Naive thymus-derived CD4-positive, alpha-beta T cell (primary cell): ENCODE measurements at regions not wholly inside any gene's neighbourhood (a gene's known extent, or its start where the extent isn't known, plus 50 kb on each side); places are given as distances from the start of the nearest gene placed in this dataset.

Experiments used
- ATAC-seq: fragments of 150-1000 bp; cut with Tn5 transposase; 2 replicates; pipeline ENCODE4 v1.10.0; 2021; ENCODE audit warnings: mild to moderate bottlenecking, moderate library complexity
- CTCF ChIA-PET: fragments of 350-600 bp; sonication (Branson Sonifier 250); formaldehyde crosslinking; loops from one replicate; lab custom pipeline; 2021; ENCODE audit warnings: antibody characterized with exemption; lab: Charles Lee
- POLR2A ChIA-PET: fragments of 350-600 bp; sonication (Branson Sonifier 250); formaldehyde crosslinking; loops from one replicate; lab custom pipeline; 2021; ENCODE audit warnings: antibody characterized with exemption, inconsistent platforms; lab: Charles Lee
- DNase-seq, 9 donors: peaks; one replicate each; pipeline versions ENCODE4 v3.0.0 to v3.0.0-alpha.2; 2020 to 2022; ENCODE audit warnings: mixed read lengths in 1 of 9
- H3K27ac ChIP-seq: one replicate; pipeline ENCODE4 v1.7.0; 2013; ENCODE audit warnings: mild to moderate bottlenecking, low read depth, low read length, moderate library complexity
- H3K27me3 ChIP-seq, 2 donors: one replicate each; pipeline ENCODE4 v1.7.0; 2013; ENCODE audit warnings: low read length in 2 of 2, mild to moderate bottlenecking in 2 of 2, moderate library complexity in 2 of 2; ENCODE audit not compliant: control insufficient read depth in 2 of 2, insufficient read depth in 2 of 2
- H3K36me3 ChIP-seq, 3 experiments: 1 replicate in 2 of 3; 2 replicates in 1 of 3; pipeline ENCODE4 v1.7.0; 2013; ENCODE audit warnings: low read length in 3 of 3, mild to moderate bottlenecking in 3 of 3, moderate library complexity in 1 of 3; ENCODE audit not compliant: insufficient read depth in 3 of 3, control insufficient read depth in 2 of 3
- H3K4me1 ChIP-seq, 2 donors: one replicate each; pipeline ENCODE4 v1.7.0; 2013; ENCODE audit warnings: low read length in 2 of 2, mild to moderate bottlenecking in 2 of 2, moderate library complexity in 1 of 2; ENCODE audit not compliant: control insufficient read depth in 2 of 2, insufficient read depth in 2 of 2
- H3K4me3 ChIP-seq: 2 replicates; pipeline ENCODE4 v1.7.0; 2013; ENCODE audit warnings: mild to moderate bottlenecking, low read length
- H3K9me3 ChIP-seq, 3 experiments: 1 replicate in 2 of 3; 2 replicates in 1 of 3; pipeline ENCODE4 v1.7.0; 2013; ENCODE audit warnings: low read length in 3 of 3; ENCODE audit not compliant: control insufficient read depth in 2 of 3
- H3K27ac Mint-ChIP-seq, 9 donors: one replicate each; pipeline ENCODE4 v1.8.0; 2020 to 2022; ENCODE audit warnings: mixed read lengths in 9 of 9, mild to moderate bottlenecking in 8 of 9, moderate library complexity in 5 of 9, inconsistent platforms in 2 of 9
- H3K27me3 Mint-ChIP-seq, 5 donors: one replicate each; pipeline ENCODE4 v1.8.0; 2021 to 2022; ENCODE audit warnings: mixed read lengths in 5 of 5, mild to moderate bottlenecking in 1 of 5
- H3K36me3 Mint-ChIP-seq, 5 donors: one replicate each; pipeline ENCODE4 v1.8.0; 2020 to 2022; ENCODE audit warnings: mixed read lengths in 5 of 5, mild to moderate bottlenecking in 3 of 5, inconsistent platforms in 1 of 5
- H3K4me1 Mint-ChIP-seq, 7 donors: one replicate each; pipeline ENCODE4 v1.8.0; 2020 to 2022; ENCODE audit warnings: mixed read lengths in 7 of 7, mild to moderate bottlenecking in 3 of 7, inconsistent platforms in 1 of 7
- H3K4me3 Mint-ChIP-seq, 10 donors: one replicate each; pipeline ENCODE4 v1.8.0; 2020 to 2022; ENCODE audit warnings: mild to moderate bottlenecking in 10 of 10, mixed read lengths in 10 of 10, moderate library complexity in 6 of 10, inconsistent platforms in 2 of 10
- H3K9me3 Mint-ChIP-seq, 11 donors: one replicate each; pipeline ENCODE4 v1.8.0; 2020 to 2022; ENCODE audit warnings: mixed read lengths in 11 of 11, mild to moderate bottlenecking in 4 of 11, inconsistent platforms in 1 of 11, moderate library complexity in 1 of 11
- intact Hi-C, 2 donors: fragments of 100-400 bp; cut with micrococcal nuclease; formaldehyde crosslinking; loops; one replicate each; pipeline ENCODE4 v1.15.1; 2023

- Histone ChIP-seq H3K27ac (no peak overlapping the region), H3K36me3 (no peaks in the 10 kb centered on the region), H3K4me3 (no peak overlapping the region), H3K27me3 (no peaks in the 10 kb centered on the region), H3K4me1 (no peaks in the 10 kb centered on the region), H3K9me3 (peaks cover 0 to 3% (median 0%) of the 10 kb centered on the region in 3 experiments)
- Mint-ChIP-seq H3K27me3 (no peaks in the 10 kb centered on the region), H3K27ac (no peak overlapping the region), H3K4me3 (no peak overlapping the region), H3K4me1 (no peaks in the 10 kb centered on the region), H3K9me3 (peaks cover 1 to 20% (median 5%) of the 10 kb centered on the region in 11 donors), H3K36me3 (no peaks in the 10 kb centered on the region)
- no peak for DNase-seq
- CTCF ChIA-PET, result no interaction called here
- intact Hi-C loops, result no loop called here
- ATAC-seq, result no peak
- POLR2A ChIA-PET, result no interaction called here
Measured at GRCh38 chr1:188903241-188903640, 1574.4 kb downstream of the BRINP3 start.

GRCh38 chr1:188904201-188904600 lies 1573.5 kb downstream of the BRINP3 start:
- Histone ChIP-seq H3K36me3 (no peaks in the 10 kb centered on the region), H3K9me3 (peaks cover 0 to 3% (median 0%) of the 10 kb centered on the region in 3 experiments), H3K4me3 (no peak overlapping the region), H3K27me3 (no peaks in the 10 kb centered on the region), H3K27ac (no peak overlapping the region), H3K4me1 (no peaks in the 10 kb centered on the region)
- no peak overlapping the region for H3K27ac Mint-ChIP-seq
- intact Hi-C loops, result no loop called here
- H3K4me3 Mint-ChIP-seq, result no peak overlapping the region
- ChIA-PET POLR2A (no interaction called here), CTCF (no interaction called here)
- no peak for ATAC-seq
- H3K36me3 Mint-ChIP-seq, result no peaks in the 10 kb centered on the region
- H3K27me3 Mint-ChIP-seq, result no peaks in the 10 kb centered on the region
- H3K9me3 Mint-ChIP-seq, result peaks cover 1 to 15% (median 5%) of the 10 kb centered on the region in 11 donors
- H3K4me1 Mint-ChIP-seq, result no peaks in the 10 kb centered on the region
- DNase-seq, result no peak

GRCh38 chr1:188906921-188907641 lies 1570.6 kb downstream of the BRINP3 start:
- no peak for ATAC-seq
- intact Hi-C loops, result no loop called here
- no peak overlapping the region for H3K4me3 ChIP-seq
- H3K27me3 Mint-ChIP-seq, result no peaks in the 10 kb centered on the region
- H3K4me1 ChIP-seq, result no peaks in the 10 kb centered on the region
- peaks cover 0 to 3% (median 0%) of the 10 kb centered on the region in 3 experiments for H3K9me3 ChIP-seq
- no peak overlapping the region for H3K4me3 Mint-ChIP-seq
- no peak overlapping the region for H3K27ac Mint-ChIP-seq
- no peaks in the 10 kb centered on the region for H3K4me1 Mint-ChIP-seq
- no peak for DNase-seq
- no peak overlapping the region for H3K27ac ChIP-seq
- no peaks in the 10 kb centered on the region for H3K36me3 Mint-ChIP-seq
- no peaks in the 10 kb centered on the region for H3K36me3 ChIP-seq
- no peaks in the 10 kb centered on the region for H3K27me3 ChIP-seq
- ChIA-PET POLR2A (no interaction called here), CTCF (no interaction called here)
- peaks cover 0 to 17% (median 4%) of the 10 kb centered on the region in 11 donors for H3K9me3 Mint-ChIP-seq

- H3K4me1 Mint-ChIP-seq, result no peaks in the 10 kb centered on the region
- H3K27ac Mint-ChIP-seq, result no peak overlapping the region
- Histone ChIP-seq H3K9me3 (no peaks in the 10 kb centered on the region), H3K36me3 (no peaks in the 10 kb centered on the region), H3K4me3 (no peak overlapping the region), H3K27me3 (no peaks in the 10 kb centered on the region), H3K27ac (no peak overlapping the region), H3K4me1 (no peaks in the 10 kb centered on the region)
- intact Hi-C loops, result no loop called here
- H3K9me3 Mint-ChIP-seq, result peaks cover 0 to 15% (median 1%) of the 10 kb centered on the region in 11 donors
- no peak for DNase-seq
- H3K36me3 Mint-ChIP-seq, result no peaks in the 10 kb centered on the region
- no peak overlapping the region for H3K4me3 Mint-ChIP-seq
- no peaks in the 10 kb centered on the region for H3K27me3 Mint-ChIP-seq
- CTCF ChIA-PET, result no interaction called here
- ATAC-seq, result no peak
- POLR2A ChIA-PET, result no interaction called here
Measured at GRCh38 chr1:188930382-188930781, 1547.3 kb downstream of the BRINP3 start.

GRCh38 chr1:188931506-188931905 lies 1546.2 kb downstream of the BRINP3 start:
- no peaks in the 10 kb centered on the region for H3K4me1 Mint-ChIP-seq
- no peak overlapping the region for H3K4me3 ChIP-seq
- no peak for DNase-seq
- ChIA-PET CTCF (no interaction called here), POLR2A (no interaction called here)
- H3K4me3 Mint-ChIP-seq, result no peak overlapping the region
- H3K27me3 ChIP-seq, result no peaks in the 10 kb centered on the region
- no peak overlapping the region for H3K27ac Mint-ChIP-seq
- H3K9me3 ChIP-seq, result no peaks in the 10 kb centered on the region
- no peak for ATAC-seq
- no peaks in the 10 kb centered on the region for H3K4me1 ChIP-seq
- no peak overlapping the region for H3K27ac ChIP-seq
- peaks cover 0 to 15% (median 1%) of the 10 kb centered on the region in 11 donors for H3K9me3 Mint-ChIP-seq
- H3K36me3 Mint-ChIP-seq, result no peaks in the 10 kb centered on the region
- no peaks in the 10 kb centered on the region for H3K27me3 Mint-ChIP-seq
- H3K36me3 ChIP-seq, result no peaks in the 10 kb centered on the region
- intact Hi-C loops, result no loop called here

GRCh38 chr1:188937965-188938551 lies 1539.6 kb downstream of the BRINP3 start:
- no peak overlapping the region for H3K27ac Mint-ChIP-seq
- ChIA-PET POLR2A (no interaction called here), CTCF (no interaction called here)
- Histone ChIP-seq H3K4me3 (no peak overlapping the region), H3K36me3 (no peaks in the 10 kb centered on the region), H3K27ac (no peak overlapping the region), H3K9me3 (no peaks in the 10 kb centered on the region), H3K4me1 (no peaks in the 10 kb centered on the region), H3K27me3 (no peaks in the 10 kb centered on the region)
- no peak for DNase-seq
- intact Hi-C loops, result no loop called here
- no peak overlapping the region for H3K4me3 Mint-ChIP-seq
- H3K36me3 Mint-ChIP-seq, result no peaks in the 10 kb centered on the region
- ATAC-seq, result no peak
- no peaks in the 10 kb centered on the region for H3K27me3 Mint-ChIP-seq
- peaks cover 0 to 15% (median 2%) of the 10 kb centered on the region in 11 donors for H3K9me3 Mint-ChIP-seq
- no peaks in the 10 kb centered on the region for H3K4me1 Mint-ChIP-seq

GRCh38 chr1:188941986-188942385 lies 1535.7 kb downstream of the BRINP3 start:
- intact Hi-C loops, result no loop called here
- Histone ChIP-seq H3K27me3 (no peaks in the 10 kb centered on the region), H3K4me1 (no peaks in the 10 kb centered on the region), H3K9me3 (no peaks in the 10 kb centered on the region), H3K27ac (no peak overlapping the region), H3K4me3 (no peak overlapping the region), H3K36me3 (no peaks in the 10 kb centered on the region)
- CTCF ChIA-PET, result no interaction called here
- Mint-ChIP-seq H3K4me3 (no peak overlapping the region), H3K27me3 (no peaks in the 10 kb centered on the region), H3K36me3 (no peaks in the 10 kb centered on the region), H3K4me1 (no peaks in the 10 kb centered on the region), H3K27ac (no peak overlapping the region), H3K9me3 (peaks cover 0 to 15% (median 2%) of the 10 kb centered on the region in 11 donors)
- DNase-seq (no peak), ATAC-seq (no peak)
- POLR2A ChIA-PET, result no interaction called here
